HCT116 (cell line): ENCODE measurements at regions not wholly inside any gene's neighbourhood (a gene's known extent, or its start where the extent isn't known, plus 50 kb on each side); places are given as distances from the start of the nearest gene placed in this dataset.

Experiments used
- ATAC-seq: fragments of 200-7000 bp; cut with Tn5 transposase; 2 replicates; pipeline ENCODE4 v1.9.1; 2020; ENCODE audit warnings: mild to moderate bottlenecking, moderate library complexity
- BruUV-seq: library from RNA; stranded (reverse); fragments of 400-500 nt; replicated peaks from 2 replicates; lab custom pipeline; 2021; lab: Mats Ljungman, UMichigan
- CTCF ChIA-PET: fragments of 300-600 bp; sonication (Branson Sonifier 250); formaldehyde crosslinking; loops from one replicate; lab custom pipeline; 2021; ENCODE audit warnings: antibody characterized with exemption; lab: Charles Lee
- POLR2A ChIA-PET: fragments of 300-600, 350-600 bp; sonication (Branson Sonifier 250); formaldehyde crosslinking; loops from one replicate; lab custom pipeline; 2021; ENCODE audit warnings: antibody characterized with exemption; lab: Charles Lee
- RAD21 ChIA-PET, 2 experiments: fragments of 300-600 bp; sonication (Branson Sonifier 250); formaldehyde crosslinking; loops; one replicate each; lab custom pipeline; 2023; ENCODE audit warnings: low total read pairs in 2 of 2; ENCODE audit not compliant: uncharacterized antibody in 2 of 2, unreplicated experiment in 2 of 2, low non-redundant PET in 1 of 2; lab: Charles Lee
- DNase-seq: peaks from one replicate; pipeline ENCODE4 v3.0.0-alpha.2; 2010; ENCODE audit warnings: low read depth, low spot score
- H2AFZ ChIP-seq: fragments of 200-600 bp; shearing (Covaris generic), sonication (generic); 2 replicates; pipeline ENCODE4 v1.6.1; 2017; ENCODE audit warnings: low read depth, mixed run types, mixed read lengths, antibody characterized with exemption, low read length; ENCODE audit not compliant: poor library complexity, severe bottlenecking
- H3K27ac ChIP-seq: 2 replicates; pipeline ENCODE4 v1.5.1; 2012; ENCODE audit warnings: low read depth, low read length
- H3K27me3 ChIP-seq: fragments of 200-600 bp; sonication (generic); 2 replicates; pipeline ENCODE4 v1.6.1; 2016; ENCODE audit warnings: mixed run types, low read length, mixed read lengths; ENCODE audit not compliant: insufficient read depth
- H3K36me3 ChIP-seq, 2 experiments: fragments of 200-500 bp in 1 of 2; fragments of 200-600 bp in 1 of 2; sonication (Bioruptor generic) in 1 of 2; sonication (generic) in 1 of 2; 2 replicates each; pipeline versions ENCODE4 v1.5.1 to v1.6.1; 2014 to 2016; ENCODE audit warnings: low read length in 2 of 2, inconsistent platforms in 1 of 2, mixed read lengths in 1 of 2, mixed run types in 1 of 2; ENCODE audit not compliant: insufficient read depth in 2 of 2, control insufficient read depth in 1 of 2
- H3K4me1 ChIP-seq, 2 experiments: fragments of 200-600 bp in 1 of 2; sonication (generic) in 1 of 2; 2 replicates each; pipeline versions ENCODE4 v1.5.1 to v1.6.1; 2012 to 2017; ENCODE audit warnings: low read length in 2 of 2, inconsistent platforms in 1 of 2, mild to moderate bottlenecking in 1 of 2, mixed read lengths in 1 of 2, mixed run types in 1 of 2, moderate library complexity in 1 of 2; ENCODE audit not compliant: insufficient read depth in 2 of 2, control insufficient read depth in 1 of 2
- H3K4me2 ChIP-seq: fragments of 200-600 bp; sonication (generic); 2 replicates; pipeline ENCODE4 v1.6.1; 2017; ENCODE audit warnings: mixed run types, low read length, mixed read lengths
- H3K4me3 ChIP-seq, 2 experiments: fragments of 200-600 bp in 1 of 2; sonication (generic) in 1 of 2; replicated peaks in 1 of 2; 2 replicates each; pipeline ENCODE4 v1.5.1; 2011 to 2016; ENCODE audit warnings: low read length in 2 of 2, control low read depth in 1 of 2, low read depth in 1 of 2, mild to moderate bottlenecking in 1 of 2, mixed read lengths in 1 of 2, mixed run types in 1 of 2
- H3K79me2 ChIP-seq: fragments of 200-600 bp; sonication (generic); 2 replicates; pipeline ENCODE4 v1.6.1; 2017; ENCODE audit warnings: mild to moderate bottlenecking, mixed run types, low read length, moderate library complexity, mixed read lengths; ENCODE audit not compliant: insufficient read depth
- H3K9ac ChIP-seq: fragments of 200-600 bp; sonication (generic); 2 replicates; pipeline ENCODE4 v1.6.1; 2016; ENCODE audit warnings: low read length, mixed read lengths
- H3K9me2 ChIP-seq: fragments of 200-600 bp; sonication (generic), shearing (Covaris generic); 2 replicates; pipeline ENCODE4 v1.6.1; 2017; ENCODE audit warnings: mixed run types, mild to moderate bottlenecking, moderate library complexity; ENCODE audit not compliant: insufficient read depth
- H3K9me3 ChIP-seq, 2 experiments: fragments of 200-500 bp in 1 of 2; fragments of 200-600 bp in 1 of 2; sonication (Bioruptor generic) in 1 of 2; sonication (generic) in 1 of 2; 2 replicates each; pipeline ENCODE4 v1.6.1; 2014 to 2017; ENCODE audit warnings: low read length in 2 of 2, mixed read lengths in 2 of 2, inconsistent platforms in 1 of 2, low read depth in 1 of 2, mild to moderate bottlenecking in 1 of 2, mixed run types in 1 of 2, moderate library complexity in 1 of 2; ENCODE audit not compliant: control insufficient read depth in 1 of 2, insufficient read depth in 1 of 2
- H4K20me1 ChIP-seq: fragments of 200-600 bp; sonication (generic), shearing (Covaris generic); 2 replicates; pipeline ENCODE4 v1.6.1; 2017; ENCODE audit warnings: mixed run types, mild to moderate bottlenecking, moderate library complexity; ENCODE audit not compliant: insufficient read depth
- CBX3 ChIP-seq: IDR thresholded peaks from 2 replicates; pipeline ENCODE4 v1.6.1; 2012; ENCODE audit warnings: low read depth
- CEBPB ChIP-seq: IDR thresholded peaks from 2 replicates; pipeline ENCODE4 v1.6.1; 2012; ENCODE audit warnings: low read depth
- EGR1 ChIP-seq: IDR thresholded peaks from 2 replicates; pipeline ENCODE4 v1.6.1; 2012; ENCODE audit warnings: low read depth
- EZH2 ChIP-seq: fragments of 200-600 bp; sonication (generic); IDR thresholded peaks from 2 replicates; pipeline ENCODE4 v1.6.1; 2017; ENCODE audit warnings: antibody characterized with exemption, mixed run types
- FOSL1 ChIP-seq: IDR thresholded peaks from 2 replicates; pipeline ENCODE4 v1.6.1; 2012; ENCODE audit warnings: low read depth
- JUND ChIP-seq: IDR thresholded peaks from 2 replicates; pipeline ENCODE4 v1.6.1; 2012
- RAD21 ChIP-seq: IDR thresholded peaks from 2 replicates; pipeline ENCODE4 v1.6.1; 2012; ENCODE audit warnings: low read depth, mild to moderate bottlenecking
- SP1 ChIP-seq: IDR thresholded peaks from 2 replicates; pipeline ENCODE4 v1.6.1; 2012; ENCODE audit warnings: low read depth
- TCF7L2 ChIP-seq: IDR thresholded peaks from 2 replicates; pipeline ENCODE4 v1.7.0; 2011; ENCODE audit warnings: borderline replicate concordance, inconsistent platforms; ENCODE audit not compliant: insufficient read depth, insufficient read length; ENCODE audit errors: extremely low read depth
- intact Hi-C: fragments of 100-400 bp; cut with micrococcal nuclease; formaldehyde crosslinking; loops from 2 replicates; pipeline ENCODE4 v1.10.0; 2022
- TF ChIP-seq, protein P1 (sequence below), 3 experiments: fragments of 200-600 bp in 1 of 3; sonication (generic) in 1 of 3; IDR thresholded peaks in 2 of 3; conservative IDR thresholded peaks in 1 of 3; 2 replicates each; pipeline ENCODE4 v1.5.1; 2012 to 2017; ENCODE audit warnings: low read depth in 2 of 3, low read length in 2 of 3, antibody characterized with exemption in 1 of 3, borderline replicate concordance in 1 of 3, control low read depth in 1 of 3, mild to moderate bottlenecking in 1 of 3, mixed read lengths in 1 of 3, mixed run types in 1 of 3, moderate library complexity in 1 of 3; ENCODE audit not compliant: insufficient read depth in 1 of 3
- TF ChIP-seq, protein P2 (sequence below): IDR thresholded peaks from 2 replicates; pipeline ENCODE4 v1.6.1; 2012
- TF ChIP-seq, protein P3 (sequence below): IDR thresholded peaks from 2 replicates; pipeline ENCODE4 v1.6.1; 2012

DNA sequence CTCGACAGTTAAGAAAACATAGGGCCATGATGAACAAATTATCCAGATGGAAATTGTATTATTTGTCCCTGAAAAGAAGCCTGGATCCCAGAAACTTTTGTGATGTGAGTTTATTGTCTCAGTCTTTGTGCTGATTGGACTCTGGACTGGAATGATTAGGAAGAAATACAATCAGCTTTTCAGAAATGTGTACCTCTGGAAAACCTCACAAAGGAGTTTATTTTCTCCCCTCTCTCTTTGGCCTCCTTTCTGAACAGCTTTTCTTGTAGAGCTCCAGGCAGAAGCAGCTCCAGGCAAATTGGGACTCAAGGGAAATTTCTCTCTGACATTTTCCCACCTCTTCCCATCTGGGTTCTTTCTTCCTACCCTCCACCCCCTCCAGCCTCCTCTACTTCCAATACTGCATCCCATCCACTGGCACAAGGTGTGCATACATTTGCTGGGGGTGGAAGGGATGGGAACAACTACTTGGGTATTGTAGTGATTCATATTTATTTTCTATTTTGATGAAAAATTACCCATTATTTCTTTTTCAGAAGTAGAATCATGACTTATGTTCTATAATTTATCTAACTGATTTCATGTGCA is 119.7 kb downstream of the CD47 start:
- ChIA-PET CTCF (no interaction called here), POLR2A (interaction anchor here (0.6 kb wide), 1 partner anchor 8 kb away, joined by 3 read pairs; no protein-coding TSS in a partner anchor), RAD21 (no interaction called here)
- intact Hi-C loops, result no loop called here
- H4K20me1 ChIP-seq, result no peaks in the 10 kb centered on the region
- no peak overlapping the region for H3K27ac ChIP-seq
- H3K4me3 ChIP-seq, result no peak overlapping the region
- ATAC-seq, result no peak
- no peaks in the 10 kb centered on the region for H3K27me3 ChIP-seq
- H3K79me2 ChIP-seq, result no peaks in the 10 kb centered on the region
- no peaks in the 10 kb centered on the region for H3K36me3 ChIP-seq
- DNase-seq, result no peak
- H3K9me2 ChIP-seq, result no peaks in the 10 kb centered on the region
- no peaks in the 10 kb centered on the region for H3K4me1 ChIP-seq
- H3K4me2 ChIP-seq, result no peak overlapping the region
- BruUV-seq, result no TSS peak
- TF ChIP-seq TCF7L2 (no peak), RAD21 (no peak), CBX3 (no peak), FOSL1 (no peak), JUND (no peak), SP1 (no peak), CEBPB (no peak), EGR1 (no peak), EZH2 (no peak)
- TF ChIP-seq, protein P1, sequence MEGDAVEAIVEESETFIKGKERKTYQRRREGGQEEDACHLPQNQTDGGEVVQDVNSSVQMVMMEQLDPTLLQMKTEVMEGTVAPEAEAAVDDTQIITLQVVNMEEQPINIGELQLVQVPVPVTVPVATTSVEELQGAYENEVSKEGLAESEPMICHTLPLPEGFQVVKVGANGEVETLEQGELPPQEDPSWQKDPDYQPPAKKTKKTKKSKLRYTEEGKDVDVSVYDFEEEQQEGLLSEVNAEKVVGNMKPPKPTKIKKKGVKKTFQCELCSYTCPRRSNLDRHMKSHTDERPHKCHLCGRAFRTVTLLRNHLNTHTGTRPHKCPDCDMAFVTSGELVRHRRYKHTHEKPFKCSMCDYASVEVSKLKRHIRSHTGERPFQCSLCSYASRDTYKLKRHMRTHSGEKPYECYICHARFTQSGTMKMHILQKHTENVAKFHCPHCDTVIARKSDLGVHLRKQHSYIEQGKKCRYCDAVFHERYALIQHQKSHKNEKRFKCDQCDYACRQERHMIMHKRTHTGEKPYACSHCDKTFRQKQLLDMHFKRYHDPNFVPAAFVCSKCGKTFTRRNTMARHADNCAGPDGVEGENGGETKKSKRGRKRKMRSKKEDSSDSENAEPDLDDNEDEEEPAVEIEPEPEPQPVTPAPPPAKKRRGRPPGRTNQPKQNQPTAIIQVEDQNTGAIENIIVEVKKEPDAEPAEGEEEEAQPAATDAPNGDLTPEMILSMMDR (IDR thresholded peaks at IDR 0.05 in 2 of 3, conservative IDR thresholded peaks at IDR 0.05 in 1 of 3; ENCODE audit: borderline replicate concordance in 1 of 3, insufficient read depth in 1 of 3, low read depth in 2 of 3, low read length in 2 of 3), result no peak
- TF ChIP-seq, protein P2, sequence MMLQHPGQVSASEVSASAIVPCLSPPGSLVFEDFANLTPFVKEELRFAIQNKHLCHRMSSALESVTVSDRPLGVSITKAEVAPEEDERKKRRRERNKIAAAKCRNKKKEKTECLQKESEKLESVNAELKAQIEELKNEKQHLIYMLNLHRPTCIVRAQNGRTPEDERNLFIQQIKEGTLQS, result no peak
- TF ChIP-seq, protein P3, sequence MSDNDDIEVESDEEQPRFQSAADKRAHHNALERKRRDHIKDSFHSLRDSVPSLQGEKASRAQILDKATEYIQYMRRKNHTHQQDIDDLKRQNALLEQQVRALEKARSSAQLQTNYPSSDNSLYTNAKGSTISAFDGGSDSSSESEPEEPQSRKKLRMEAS, result no peak
- H3K9me3 ChIP-seq, result no peaks in the 10 kb centered on the region
- no peak overlapping the region for H2AFZ ChIP-seq
- H3K9ac ChIP-seq, result no peak overlapping the region
